H1 (cell line): ENCODE measurements at regions not wholly inside any gene's neighbourhood (a gene's known extent, or its start where the extent isn't known, plus 50 kb on each side); places are given as distances from the start of the nearest gene placed in this dataset.

Experiments
- TF ChIP-seq, protein P1 (sequence below): IDR thresholded peaks from 2 replicates; pipeline ENCODE4 v1.6.1; 2012; ENCODE audit warnings: inconsistent platforms

GRCh38 chr15:69577397-69577796 is 124.8 kb downstream of the RPLP1 start (continued):
- TF ChIP-seq, protein P1, sequence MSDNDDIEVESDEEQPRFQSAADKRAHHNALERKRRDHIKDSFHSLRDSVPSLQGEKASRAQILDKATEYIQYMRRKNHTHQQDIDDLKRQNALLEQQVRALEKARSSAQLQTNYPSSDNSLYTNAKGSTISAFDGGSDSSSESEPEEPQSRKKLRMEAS, result no peak
